HG02981 (cell line): ENCODE measurements at regions not wholly inside any gene's neighbourhood (a gene's known extent, or its start where the extent isn't known, plus 50 kb on each side); places are given as distances from the start of the nearest gene placed in this dataset.
"Not testable (repeated sequence)": the region's sequence is repeated elsewhere in the genome, so short reads cannot be mapped to it uniquely, and the experiment has no call there.

Experiments used
- ATAC-seq: cut with Tn5 transposase; IDR thresholded peaks from one replicate; pipeline ENCODE4 v1.9.1; 2021; ENCODE audit warnings: mild to moderate bottlenecking, moderate library complexity; ENCODE audit not compliant: unreplicated experiment

- ATAC-seq = no peak
These were observed 84.9 kb upstream of the CMKLR1 start for GRCh38 chr12:108424026-108424425.

GRCh38 chr12:108423486-108423885, 84.4 kb upstream of the CMKLR1 start:
- ATAC-seq = no peak

- ATAC-seq = not testable (repeated sequence)
These were observed 82.0 kb upstream of the CMKLR1 start for GRCh38 chr12:108421082-108421481.

- ATAC-seq = not testable (repeated sequence)
These were observed 81.3 kb upstream of the CMKLR1 start for GRCh38 chr12:108420421-108420820.

- ATAC-seq = no peak
These were observed 80.8 kb upstream of the CMKLR1 start for GRCh38 chr12:108419949-108420348.

- no peak for ATAC-seq
These were observed 79.2 kb upstream of the CMKLR1 start for GRCh38 chr12:108418164-108418890.

GRCh38 chr12:108414021-108414420, 74.9 kb upstream of the CMKLR1 start:
- ATAC-seq = no peak

GRCh38 chr12:108410689-108411088, 71.6 kb upstream of the CMKLR1 start:
- ATAC-seq = no peak

GRCh38 chr12:108409481-108409880, 70.4 kb upstream of the CMKLR1 start:
- ATAC-seq = no peak

- no peak for ATAC-seq
These were observed 64.8 kb upstream of the CMKLR1 start for GRCh38 chr12:108403952-108404351.

GRCh38 chr12:108401964-108402363, 62.9 kb upstream of the CMKLR1 start:
- ATAC-seq = no peak

- ATAC-seq = no peak
These were observed 61.9 kb upstream of the CMKLR1 start for GRCh38 chr12:108400900-108401480.

GRCh38 chr12:108400481-108400880, 61.4 kb upstream of the CMKLR1 start:
- ATAC-seq = no peak

- ATAC-seq = no peak
These were observed 60.9 kb upstream of the CMKLR1 start for GRCh38 chr12:108400056-108400455.

GRCh38 chr12:108399514-108399913, 60.4 kb upstream of the CMKLR1 start:
- no peak for ATAC-seq

GRCh38 chr12:108394196-108394595, 55.1 kb upstream of the CMKLR1 start:
- ATAC-seq = no peak

GRCh38 chr12:108392284-108392683, 53.2 kb upstream of the CMKLR1 start:
- no peak for ATAC-seq

GRCh38 chr12:108390495-108391203, 51.5 kb upstream of the CMKLR1 start:
- ATAC-seq = no peak

- no peak for ATAC-seq
These were observed 50.4 kb upstream of the CMKLR1 start for GRCh38 chr12:108389544-108389943.
